ENCODE measurements at regions not wholly inside any gene's neighbourhood (a gene's known extent, or its start where the extent isn't known, plus 50 kb on each side); places are given as distances from the start of the nearest gene placed in this dataset.
"Not testable (repeated sequence)": the region's sequence is repeated elsewhere in the genome, so short reads cannot be mapped to it uniquely, and the experiment has no call there.

- no peak for DNase-seq (ENCODE audit: low read depth in 4 of 4, low spot score in 3 of 4)
These were observed 985.6 kb downstream of the SLITRK5 start for GRCh38 chr13:88656751-88657150.

- no peak for DNase-seq (ENCODE audit: low read depth in 4 of 4, low spot score in 3 of 4)
These were observed 999.3 kb downstream of the SLITRK5 start for GRCh38 chr13:88670509-88670908.

GRCh38 chr13:88674841-88675240, 1003.7 kb downstream of the SLITRK5 start:
- no peak for DNase-seq (ENCODE audit: low read depth in 4 of 4, low spot score in 3 of 4)

- DNase-seq (ENCODE audit: low read depth in 4 of 4, low spot score in 3 of 4): no peak
These were observed 1004.3 kb downstream of the SLITRK5 start for GRCh38 chr13:88675347-88675996.

- no peak for DNase-seq (ENCODE audit: low read depth in 4 of 4, low spot score in 3 of 4)
These were observed 1004.8 kb downstream of the SLITRK5 start for GRCh38 chr13:88676016-88676415.

- no peak for DNase-seq (ENCODE audit: low read depth in 4 of 4, low spot score in 3 of 4)
These were observed 1014.3 kb downstream of the SLITRK5 start for GRCh38 chr13:88685459-88685858.

GRCh38 chr13:88701551-88701950, 1030.4 kb downstream of the SLITRK5 start:
- no peak for DNase-seq (ENCODE audit: low read depth in 4 of 4, low spot score in 3 of 4)

- DNase-seq (ENCODE audit: low read depth in 4 of 4, low spot score in 3 of 4): no peak
These were observed 1033.6 kb downstream of the SLITRK5 start for GRCh38 chr13:88704600-88705275.

GRCh38 chr13:88707646-88708045, 1036.5 kb downstream of the SLITRK5 start:
- no peak for DNase-seq (ENCODE audit: low read depth in 4 of 4, low spot score in 3 of 4)

- no peak for DNase-seq (ENCODE audit: low read depth in 4 of 4, low spot score in 3 of 4)
These were observed 1046.8 kb downstream of the SLITRK5 start for GRCh38 chr13:88717946-88718345.

GRCh38 chr13:88718781-88719180, 1047.6 kb downstream of the SLITRK5 start:
- DNase-seq (ENCODE audit: low read depth in 4 of 4, low spot score in 3 of 4): no peak

GRCh38 chr13:88726075-88726474, 1054.9 kb downstream of the SLITRK5 start:
- DNase-seq (ENCODE audit: low read depth in 4 of 4, low spot score in 3 of 4): no peak

GRCh38 chr13:88727236-88727635, 1056.1 kb downstream of the SLITRK5 start:
- DNase-seq (ENCODE audit: low read depth in 4 of 4, low spot score in 3 of 4): not testable (repeated sequence)

GRCh38 chr13:88729605-88730004, 1058.4 kb downstream of the SLITRK5 start:
- DNase-seq (ENCODE audit: low read depth in 4 of 4, low spot score in 3 of 4): no peak

GRCh38 chr13:88736026-88736425, 1064.9 kb downstream of the SLITRK5 start:
- DNase-seq (ENCODE audit: low read depth in 4 of 4, low spot score in 3 of 4): no peak

GRCh38 chr13:88739195-88739594, 1068.0 kb downstream of the SLITRK5 start:
- DNase-seq (ENCODE audit: low read depth in 4 of 4, low spot score in 3 of 4): no peak

GRCh38 chr13:88744289-88744688, 1073.1 kb downstream of the SLITRK5 start:
- DNase-seq (ENCODE audit: low read depth in 4 of 4, low spot score in 3 of 4): no peak

- DNase-seq (ENCODE audit: low read depth in 4 of 4, low spot score in 3 of 4): no peak
These were observed 1073.8 kb downstream of the SLITRK5 start for GRCh38 chr13:88745011-88745410.

- no peak for DNase-seq (ENCODE audit: low read depth in 4 of 4, low spot score in 3 of 4)
These were observed 1080.9 kb downstream of the SLITRK5 start for GRCh38 chr13:88752041-88752440.

- no peak for DNase-seq (ENCODE audit: low read depth in 4 of 4, low spot score in 3 of 4)
These were observed 1083.0 kb downstream of the SLITRK5 start for GRCh38 chr13:88754141-88754540.

- DNase-seq (ENCODE audit: low read depth in 4 of 4, low spot score in 3 of 4): no peak
These were observed 1090.0 kb downstream of the SLITRK5 start for GRCh38 chr13:88761145-88761544.

- no peak for DNase-seq (ENCODE audit: low read depth in 4 of 4, low spot score in 3 of 4)
These were observed 1092.9 kb downstream of the SLITRK5 start for GRCh38 chr13:88764103-88764502.
